NCI-H1048 (cell line): ENCODE measurements at regions not wholly inside any gene's neighbourhood (a gene's known extent, or its start where the extent isn't known, plus 50 kb on each side); places are given as distances from the start of the nearest gene placed in this dataset.

Source experiments
- DNase-seq: peaks from one replicate; lab custom pipeline; 2025; lab: John Stamatoyannopoulos, UW

DNA sequence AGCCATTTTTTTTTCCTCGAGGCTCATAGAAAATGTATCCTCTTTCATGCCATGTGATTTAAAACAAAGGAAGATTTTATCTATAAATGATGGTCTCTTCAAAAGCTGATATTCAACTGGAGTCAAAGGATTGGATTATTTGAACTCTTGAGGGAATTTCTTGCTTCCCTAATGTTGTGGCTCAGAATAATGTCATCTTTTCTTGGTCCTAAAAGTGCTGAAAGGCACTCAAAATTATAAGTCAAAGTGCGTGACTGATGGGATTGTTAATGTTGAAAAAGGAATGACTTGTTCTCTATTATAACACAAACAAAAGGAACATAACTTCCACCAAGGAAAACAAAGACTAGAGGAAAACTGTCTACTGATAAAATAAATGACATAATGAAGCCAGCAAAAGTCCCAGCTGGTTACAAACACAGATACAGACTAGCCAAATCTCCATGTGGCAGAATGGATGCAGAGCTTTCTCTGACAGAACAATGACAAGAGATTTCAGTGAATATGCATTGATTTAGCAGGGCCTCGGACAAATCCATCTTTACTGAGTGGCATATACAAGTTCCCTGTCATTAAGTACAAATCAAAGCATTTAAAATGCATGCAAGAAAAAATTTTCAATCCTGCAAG lies 552.6 kb downstream of the GBA3 start:
- no peak for DNase-seq

DNA sequence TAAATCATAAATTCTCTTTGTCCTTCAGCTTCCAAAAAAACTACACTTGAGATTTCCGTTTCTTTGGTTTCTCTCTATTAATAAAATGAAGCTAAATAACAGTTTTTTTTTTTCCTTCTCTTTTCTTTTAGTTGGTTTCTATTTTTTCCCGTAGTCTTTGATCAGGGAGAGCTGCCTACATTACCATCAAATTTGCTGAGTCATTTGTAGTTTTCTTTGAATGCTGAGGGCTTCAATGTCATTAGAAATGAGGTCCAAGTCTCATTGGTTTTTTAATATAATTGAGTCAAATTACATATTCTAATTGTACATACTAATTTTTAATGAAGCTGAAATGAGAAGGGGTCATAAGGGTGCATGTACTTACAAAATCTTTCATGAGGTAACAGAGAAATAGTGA lies 550.2 kb downstream of the GBA3 start:
- DNase-seq: no peak

DNA sequence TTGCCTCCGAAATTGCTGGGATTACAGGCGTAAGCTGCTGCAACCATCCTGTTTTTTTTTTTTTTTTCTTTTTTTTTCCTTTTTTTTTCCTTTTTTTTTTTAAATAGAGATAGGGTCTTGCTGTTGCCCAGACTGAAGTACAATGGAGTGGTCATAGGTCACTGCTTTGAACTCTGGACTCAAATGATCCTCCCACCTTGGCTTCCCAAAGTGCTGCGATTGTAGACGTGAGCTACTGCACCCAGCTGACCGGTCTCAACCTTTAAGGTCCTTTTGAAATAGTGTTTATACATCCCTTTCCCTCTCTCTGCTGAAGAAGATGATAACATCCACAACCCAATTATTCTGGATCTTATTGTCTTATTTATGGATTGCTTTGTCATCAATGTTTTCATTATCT lies 548.7 kb downstream of the GBA3 start:
- no peak for DNase-seq

DNA sequence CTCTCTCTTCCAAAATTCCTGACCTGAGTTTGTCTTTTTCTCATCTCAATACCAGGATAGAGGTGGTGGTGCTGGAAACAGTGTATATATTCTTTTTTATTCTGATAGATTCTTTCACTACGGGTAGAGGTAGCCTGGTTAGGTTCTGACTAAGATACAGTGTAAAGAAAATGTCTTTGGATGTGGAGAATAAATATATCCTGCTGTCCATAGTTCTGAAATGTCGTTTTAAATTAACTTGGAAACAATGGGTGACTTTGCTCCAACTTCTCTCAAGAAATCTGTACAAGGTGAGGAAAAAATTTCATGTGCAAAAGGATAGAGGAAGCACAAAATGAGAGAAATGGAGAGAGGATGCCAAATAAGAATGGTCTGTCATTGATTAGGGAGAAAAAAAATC lies 546.1 kb downstream of the GBA3 start:
- DNase-seq: no peak

DNA sequence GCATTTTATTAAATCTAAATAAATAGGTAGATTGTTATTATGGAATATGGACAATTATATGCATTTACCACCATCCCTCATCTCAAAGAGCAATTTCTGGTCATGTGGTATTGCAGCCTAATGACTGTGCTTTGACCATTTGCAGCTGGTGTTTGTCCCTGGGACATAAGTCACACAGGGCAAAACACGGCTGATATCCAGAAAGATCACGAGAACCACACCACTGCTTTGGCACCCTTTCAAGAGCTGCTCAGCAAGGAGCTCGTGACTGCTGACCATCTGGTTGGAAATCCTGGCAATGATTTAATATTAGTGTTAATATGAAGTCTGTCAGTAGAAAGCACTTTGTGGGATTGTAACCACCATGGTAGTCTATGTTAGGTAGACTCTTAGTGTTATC lies 545.0 kb downstream of the GBA3 start:
- no peak for DNase-seq

DNA sequence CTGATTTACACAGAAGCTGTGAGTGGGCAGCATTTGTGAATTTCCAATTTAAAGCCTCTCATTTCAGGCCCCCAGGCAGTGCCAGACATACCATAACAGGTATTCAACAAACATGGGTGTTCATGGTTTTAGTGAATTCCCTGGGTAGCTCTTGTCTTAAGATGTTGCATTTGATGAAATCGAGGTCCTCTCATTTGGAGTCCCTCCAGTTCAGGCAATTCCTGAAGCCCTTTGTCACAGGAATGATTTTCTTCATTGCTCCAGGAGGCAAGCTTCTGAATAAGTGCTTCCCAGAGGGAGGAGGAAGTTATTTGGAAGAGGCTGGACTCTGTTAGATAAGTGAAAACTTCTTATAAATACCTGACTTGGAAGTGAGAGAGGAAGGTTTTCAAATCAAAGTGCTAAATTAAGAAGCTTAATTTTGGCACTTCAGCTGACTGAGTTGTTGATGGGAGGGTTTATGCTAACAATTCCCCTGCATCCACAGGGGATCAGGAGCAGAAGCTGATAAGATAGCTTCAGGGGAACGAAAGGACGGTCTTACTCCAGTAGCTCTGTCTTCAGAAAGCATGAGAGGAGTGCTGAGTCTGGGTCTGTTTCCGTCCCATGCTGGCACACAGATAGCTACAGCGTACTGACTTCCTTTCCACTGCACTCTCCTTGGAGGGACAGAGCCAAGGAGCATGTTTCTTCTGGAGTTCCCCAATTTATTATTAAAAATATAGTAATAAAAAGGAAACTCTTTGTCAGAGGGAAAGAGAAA lies 543.1 kb downstream of the GBA3 start:
- no peak for DNase-seq

DNA sequence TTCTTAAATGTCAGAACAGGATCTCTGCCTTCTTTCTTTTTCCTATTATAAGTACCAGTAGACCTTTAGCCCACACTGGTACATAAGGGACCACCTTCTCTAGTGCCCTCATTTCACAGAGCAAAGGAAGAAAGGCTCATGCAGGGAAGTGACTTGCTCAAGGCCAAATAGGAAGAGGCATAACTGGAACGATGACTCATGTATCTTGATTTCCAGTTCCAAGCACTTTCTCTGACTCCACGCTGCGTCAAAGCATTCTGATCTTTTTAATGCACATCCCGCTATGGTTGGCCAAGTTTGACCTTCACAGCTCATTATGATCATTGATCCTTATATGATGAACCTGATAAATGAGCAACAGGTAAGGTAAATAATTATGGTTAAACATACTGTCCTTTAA lies 542.0 kb downstream of the GBA3 start:
- no peak for DNase-seq

DNA sequence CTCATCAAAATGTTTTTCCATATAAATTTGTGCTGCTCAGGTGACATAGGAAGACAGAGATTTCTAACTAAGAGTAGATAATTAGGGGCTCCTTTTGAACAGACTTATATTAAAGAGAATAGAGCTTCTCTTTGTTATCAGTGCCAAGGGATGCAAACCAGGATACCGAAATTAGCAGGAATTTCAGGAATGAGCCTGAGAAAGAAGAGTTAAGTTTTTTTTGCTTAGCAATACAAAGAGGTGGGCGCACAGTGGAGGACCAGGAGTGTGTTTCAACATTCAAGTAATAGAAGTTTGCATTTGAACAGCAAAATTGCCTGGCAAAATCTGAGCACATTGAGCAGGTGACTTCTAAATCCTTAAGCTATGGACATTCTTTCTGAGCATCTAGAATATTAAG lies 541.3 kb downstream of the GBA3 start:
- no peak for DNase-seq

DNA sequence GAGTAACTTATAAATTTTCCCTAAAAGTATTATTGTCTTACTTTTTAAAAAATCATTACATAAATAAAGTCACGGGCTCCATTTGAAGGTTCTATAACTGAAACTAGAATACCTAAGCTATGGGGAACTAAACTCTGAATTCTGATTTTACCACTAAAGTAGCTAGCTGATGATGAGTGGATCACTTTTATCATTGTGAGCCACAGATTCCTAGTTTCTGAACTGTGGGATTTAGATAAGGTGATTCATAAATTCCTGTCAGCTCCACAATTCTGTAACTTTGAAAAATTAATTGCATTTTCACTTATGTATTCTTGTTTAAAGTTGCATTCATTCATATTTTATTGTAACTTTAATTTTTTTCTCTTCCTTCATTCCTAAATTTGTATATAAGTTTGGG lies 540.9 kb downstream of the GBA3 start:
- DNase-seq: no peak

DNA sequence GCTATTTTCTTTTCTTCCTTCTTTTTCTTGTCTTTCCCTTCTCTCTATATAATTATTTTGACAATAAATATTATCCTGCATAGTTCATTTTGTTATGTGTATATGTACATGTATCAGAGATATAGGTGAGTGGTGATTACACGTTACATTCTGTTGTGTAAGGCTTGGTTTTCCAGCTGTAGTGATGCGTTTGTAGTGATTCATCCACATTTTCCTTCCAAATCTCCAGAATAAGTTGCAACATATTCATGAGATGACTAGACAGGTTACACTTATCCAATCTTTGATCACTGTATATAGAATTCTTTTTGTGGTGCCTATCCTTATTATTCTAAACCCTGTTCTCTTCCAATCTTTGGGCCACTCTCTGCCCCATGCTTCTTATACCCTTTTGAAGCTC lies 540.2 kb downstream of the GBA3 start:
- no peak for DNase-seq

DNA sequence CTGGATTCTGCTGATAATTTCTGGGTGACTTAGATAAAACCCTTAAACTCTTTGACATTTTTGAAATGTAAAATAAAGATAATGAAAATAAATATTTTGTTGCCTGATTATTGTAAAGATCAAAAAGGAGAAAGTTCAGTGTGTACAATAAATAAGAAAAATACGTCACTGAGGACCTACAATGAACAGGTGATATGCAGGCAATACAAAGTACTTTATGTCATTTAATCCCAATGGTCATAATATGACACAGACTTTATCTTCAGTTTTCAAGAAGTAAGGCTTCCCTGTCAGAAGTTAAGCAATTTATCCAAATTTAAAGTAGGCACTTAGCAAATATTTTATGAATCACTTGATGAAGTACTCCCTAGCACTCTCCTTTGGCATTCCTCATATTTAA lies 532.8 kb downstream of the GBA3 start:
- no peak for DNase-seq

DNA sequence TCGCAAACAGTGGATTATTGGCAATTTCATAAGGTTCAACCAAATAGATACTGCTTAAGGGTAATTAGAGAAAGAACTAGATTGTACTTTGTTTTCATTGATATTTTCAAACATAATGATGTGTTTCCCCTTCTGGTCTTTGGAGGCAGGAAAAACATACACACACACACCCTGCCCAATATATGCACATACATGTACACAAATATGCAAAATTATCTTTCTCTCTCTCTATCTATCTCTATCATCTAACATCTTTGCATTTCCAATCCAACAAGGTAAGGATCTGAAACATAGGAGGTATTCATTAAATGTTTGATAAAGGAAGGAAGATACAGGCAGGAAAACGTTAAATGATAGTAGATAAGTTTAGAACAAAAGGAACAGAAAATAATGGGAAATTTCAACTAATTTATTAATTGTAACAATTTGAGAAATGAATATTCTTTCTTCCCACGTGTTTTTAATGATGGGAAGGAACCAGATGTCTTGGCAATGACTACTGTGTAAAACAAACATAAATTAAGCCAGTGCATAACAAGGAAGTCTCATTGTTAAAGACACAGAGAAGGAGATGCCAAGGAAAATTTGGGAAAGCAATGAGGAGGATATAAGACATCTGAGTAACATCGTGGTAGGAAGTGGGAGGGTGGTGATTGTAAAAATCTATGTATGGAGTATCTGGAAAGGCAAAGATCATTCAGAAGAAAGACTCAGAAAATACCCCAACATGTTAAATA lies 532.1 kb downstream of the GBA3 start:
- DNase-seq: no peak

DNA sequence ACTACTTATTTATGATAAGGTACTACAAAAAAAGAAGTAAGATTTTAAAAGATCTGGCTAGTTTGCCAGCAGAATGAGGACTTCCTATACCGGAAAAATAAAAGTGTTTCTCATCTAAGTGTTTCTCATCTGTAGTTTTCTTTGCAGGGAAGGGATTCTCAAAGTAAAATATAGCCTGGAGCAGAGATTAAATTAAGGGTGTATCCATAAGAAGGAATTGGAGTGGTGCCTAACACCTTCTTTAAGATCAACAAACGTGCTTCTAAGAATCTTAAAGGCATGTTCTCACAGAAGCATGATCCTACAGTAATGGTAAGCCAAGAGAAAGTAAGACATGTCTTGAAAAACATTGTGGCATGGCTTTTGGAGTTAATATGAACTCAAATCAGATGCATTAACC lies 528.2 kb downstream of the GBA3 start:
- no peak for DNase-seq

DNA sequence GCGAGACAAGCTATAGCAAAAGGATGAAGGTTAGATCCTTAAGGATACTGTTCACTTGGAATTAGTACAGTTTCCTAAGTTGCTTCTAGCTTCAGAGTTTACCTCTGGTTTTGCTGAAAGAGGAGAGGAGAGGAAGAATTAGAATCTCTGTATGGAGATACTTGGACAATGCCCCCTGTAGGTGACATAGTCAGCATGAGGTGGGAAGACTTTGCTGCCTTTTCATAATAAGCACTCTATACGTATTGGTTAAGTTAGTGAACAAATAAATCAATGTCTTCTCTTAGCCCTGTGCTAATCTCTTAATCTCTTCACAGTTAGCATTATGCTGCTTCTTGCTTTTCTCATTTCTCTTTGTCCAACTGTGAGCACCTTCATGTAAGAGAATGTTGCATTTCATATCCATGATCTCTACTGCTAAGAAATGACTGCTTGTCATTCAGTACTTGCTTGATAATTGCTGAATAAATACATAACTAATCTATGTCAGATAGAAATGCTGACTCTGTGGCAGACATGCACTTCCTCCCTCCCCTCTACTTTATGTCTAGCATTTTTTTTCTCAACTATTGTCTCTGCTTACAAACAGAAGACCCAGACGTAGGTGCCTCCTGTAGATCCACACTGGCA lies 527.2 kb downstream of the GBA3 start:
- no peak for DNase-seq

DNA sequence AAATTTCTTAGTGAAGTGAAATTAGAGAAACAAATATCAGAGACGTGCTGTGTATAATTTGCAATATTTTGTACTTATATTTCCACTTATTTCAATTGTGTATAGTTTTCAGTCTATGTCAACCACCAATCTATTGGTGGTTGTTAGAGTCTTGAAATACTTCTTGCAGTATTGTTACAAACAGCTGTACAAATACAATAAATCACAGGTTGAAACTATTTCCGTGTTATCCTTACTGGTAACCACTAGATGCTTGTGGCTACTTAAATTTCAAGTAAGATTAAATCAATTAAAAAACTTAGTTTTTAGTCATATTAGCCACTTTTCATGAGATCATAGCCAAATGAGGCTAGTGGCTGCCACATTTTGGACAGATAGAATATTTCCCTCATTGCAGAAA lies 520.5 kb downstream of the GBA3 start:
- no peak for DNase-seq

DNA sequence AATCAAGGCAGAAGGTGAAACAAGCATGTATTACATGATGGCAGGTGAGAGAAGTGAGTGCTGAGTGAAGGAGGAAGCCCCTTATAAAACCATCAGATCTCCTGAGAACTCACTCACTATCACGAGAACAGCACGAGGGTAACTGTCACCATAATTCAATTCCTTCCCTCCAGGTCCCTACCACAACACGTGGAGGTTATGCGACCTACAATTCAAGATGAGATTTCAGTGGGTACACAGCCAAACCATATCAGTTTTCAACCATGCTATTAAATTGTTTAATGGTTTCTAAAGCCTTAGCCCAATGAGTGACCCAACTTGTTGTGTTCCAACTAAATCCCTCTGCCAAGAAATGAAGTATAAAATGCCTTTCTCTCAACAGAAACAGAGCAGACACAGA lies 519.8 kb downstream of the GBA3 start:
- DNase-seq: no peak

DNA sequence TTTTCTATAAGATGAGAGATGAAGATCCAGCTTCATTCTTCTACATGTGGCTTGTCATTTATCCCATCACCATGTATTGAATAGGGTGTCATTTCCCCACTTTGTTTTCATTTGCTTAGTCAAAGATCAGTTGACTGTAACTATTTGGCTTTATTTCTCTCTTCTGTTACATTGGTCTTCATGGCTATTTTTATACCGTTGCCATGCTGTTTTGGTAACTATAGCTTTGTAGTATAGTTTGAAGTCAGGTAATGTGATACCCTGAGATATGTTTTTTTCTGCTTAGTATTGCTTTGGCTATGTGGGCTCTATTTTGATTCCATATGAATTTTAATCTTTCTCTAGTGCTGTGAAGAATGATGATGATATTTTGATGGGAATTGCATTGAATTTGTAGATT lies 514.3 kb downstream of the GBA3 start:
- DNase-seq: no peak

DNA sequence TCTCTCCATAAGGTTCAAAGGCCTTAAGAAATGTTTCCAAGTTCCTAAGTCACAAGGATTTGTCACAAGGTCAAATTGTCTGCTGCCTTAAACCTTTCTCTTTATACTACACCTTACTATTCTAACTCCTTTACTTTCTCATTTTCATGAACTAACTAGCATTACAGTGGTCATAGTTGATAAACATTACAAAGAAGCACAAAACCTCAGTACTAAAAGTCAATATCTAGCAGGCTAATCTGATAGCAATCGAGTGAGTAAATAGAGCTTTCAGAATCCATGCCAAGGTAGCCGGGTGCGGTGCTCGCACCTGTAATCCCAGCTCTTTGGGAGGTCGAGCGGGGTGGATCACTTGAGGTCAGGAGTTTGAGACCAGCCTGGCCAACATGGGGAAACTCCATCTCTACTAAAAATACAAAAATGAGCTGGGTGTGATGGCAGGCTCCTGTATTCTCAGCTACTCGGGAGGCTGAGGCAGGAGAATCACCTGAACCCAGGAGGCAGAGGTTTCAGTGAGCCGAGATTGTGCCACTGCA lies 510.0 kb downstream of the GBA3 start:
- no peak for DNase-seq

DNA sequence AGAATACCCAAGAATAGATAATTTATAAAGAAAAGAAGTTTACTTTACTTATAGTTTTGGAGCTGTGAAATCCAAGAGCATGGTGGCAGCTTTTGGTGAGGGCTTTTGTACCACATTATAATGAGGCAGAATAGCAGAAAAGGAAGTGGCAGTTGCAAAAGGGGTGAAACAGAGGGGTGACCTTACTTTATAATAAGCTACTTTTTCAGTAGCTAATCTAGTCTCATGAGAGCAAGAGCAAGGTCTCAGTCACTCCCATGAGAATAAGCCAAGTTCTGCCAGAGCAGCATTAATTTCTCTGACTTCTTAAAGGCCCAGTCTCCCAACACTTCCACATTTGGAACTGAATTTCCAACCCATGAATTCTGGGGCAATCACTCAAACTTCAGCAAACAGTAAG lies 502.0 kb downstream of the GBA3 start:
- DNase-seq: no peak

DNA sequence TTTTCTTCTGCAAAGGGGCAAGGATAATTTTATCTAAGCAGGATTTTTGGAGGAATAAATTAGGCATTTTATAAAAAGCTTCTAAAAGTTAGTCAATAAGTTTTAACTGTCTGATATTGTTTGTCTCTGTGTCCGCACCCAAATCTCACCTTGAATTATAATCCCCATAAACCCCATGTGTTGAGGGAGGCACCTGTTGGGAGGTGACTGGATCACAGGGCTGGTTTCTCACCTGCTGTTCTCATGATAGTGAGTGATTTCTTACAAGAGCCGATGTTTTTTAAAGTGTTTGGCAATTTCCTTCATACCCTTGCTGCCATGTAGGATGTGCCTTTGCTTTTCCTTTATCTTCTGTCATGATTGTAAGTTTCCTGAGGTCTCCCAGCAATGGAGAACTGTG lies 481.4 kb downstream of the GBA3 start:
- DNase-seq: no peak

DNA sequence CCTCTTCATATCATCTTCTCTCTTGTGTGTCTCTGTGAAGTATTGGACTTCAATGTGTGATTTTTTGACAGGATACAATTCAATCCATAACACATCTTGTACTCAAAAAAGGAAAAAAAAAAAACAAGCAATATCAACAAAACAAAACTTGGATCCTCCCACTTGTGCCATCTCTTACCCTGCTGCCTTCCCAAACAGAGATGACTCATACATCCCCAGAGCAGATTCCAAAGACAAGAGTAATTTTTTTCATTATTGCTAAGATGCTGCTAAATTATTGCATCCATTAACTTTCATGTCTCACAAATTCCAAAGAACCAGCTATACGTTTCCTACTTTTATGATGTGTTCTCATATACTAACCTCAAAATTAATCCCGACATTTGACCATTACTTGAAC lies 479.2 kb downstream of the GBA3 start:
- DNase-seq: no peak

DNA sequence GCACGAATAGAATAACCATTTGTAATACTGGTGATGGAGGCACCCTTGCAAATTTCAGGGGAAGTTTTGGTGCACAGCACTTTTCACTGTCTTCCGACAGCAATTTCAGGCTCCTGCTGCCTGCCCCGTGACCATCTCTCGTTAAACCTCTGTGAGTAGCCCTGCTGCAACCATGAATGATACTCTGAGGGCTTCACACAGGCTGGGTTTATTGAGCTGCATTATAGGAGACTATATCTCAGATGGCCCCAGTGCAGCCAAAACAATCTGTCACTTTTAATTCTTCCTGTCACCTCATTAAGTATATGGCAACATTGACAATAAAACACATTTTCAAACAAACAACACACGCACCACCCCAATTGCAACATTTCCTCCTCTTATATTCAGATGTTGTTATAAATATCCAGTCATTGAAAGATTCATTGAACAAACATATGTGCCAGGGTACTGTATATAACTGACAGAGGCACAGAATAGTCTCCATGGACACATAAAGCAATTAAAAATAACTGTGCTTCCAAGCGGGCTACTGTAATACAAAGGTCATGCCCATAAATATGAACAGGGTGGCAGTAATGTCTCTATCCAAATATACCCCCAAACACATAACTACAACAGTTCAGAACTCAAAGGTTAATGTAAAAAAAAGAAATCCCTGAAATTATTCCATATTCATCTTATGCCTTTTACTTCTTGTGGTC lies 477.0 kb downstream of the GBA3 start:
- DNase-seq: no peak
